PC-9 (cell line): ENCODE measurements at regions not wholly inside any gene's neighbourhood (a gene's known extent, or its start where the extent isn't known, plus 50 kb on each side); places are given as distances from the start of the nearest gene placed in this dataset.

Experiments
- EZH2 ChIP-seq: fragments of 200-600 bp; sonication (generic); IDR thresholded peaks from 2 replicates; pipeline ENCODE4 v1.8.0; 2017; ENCODE audit warnings: antibody characterized with exemption, low read depth
- TF ChIP-seq, protein P1 (sequence below): fragments of 200-600 bp; sonication (generic); conservative IDR thresholded peaks from 2 replicates; pipeline ENCODE4 v1.6.1; 2017; ENCODE audit warnings: mixed run types, antibody characterized with exemption, mild to moderate bottlenecking, moderate library complexity

DNA sequence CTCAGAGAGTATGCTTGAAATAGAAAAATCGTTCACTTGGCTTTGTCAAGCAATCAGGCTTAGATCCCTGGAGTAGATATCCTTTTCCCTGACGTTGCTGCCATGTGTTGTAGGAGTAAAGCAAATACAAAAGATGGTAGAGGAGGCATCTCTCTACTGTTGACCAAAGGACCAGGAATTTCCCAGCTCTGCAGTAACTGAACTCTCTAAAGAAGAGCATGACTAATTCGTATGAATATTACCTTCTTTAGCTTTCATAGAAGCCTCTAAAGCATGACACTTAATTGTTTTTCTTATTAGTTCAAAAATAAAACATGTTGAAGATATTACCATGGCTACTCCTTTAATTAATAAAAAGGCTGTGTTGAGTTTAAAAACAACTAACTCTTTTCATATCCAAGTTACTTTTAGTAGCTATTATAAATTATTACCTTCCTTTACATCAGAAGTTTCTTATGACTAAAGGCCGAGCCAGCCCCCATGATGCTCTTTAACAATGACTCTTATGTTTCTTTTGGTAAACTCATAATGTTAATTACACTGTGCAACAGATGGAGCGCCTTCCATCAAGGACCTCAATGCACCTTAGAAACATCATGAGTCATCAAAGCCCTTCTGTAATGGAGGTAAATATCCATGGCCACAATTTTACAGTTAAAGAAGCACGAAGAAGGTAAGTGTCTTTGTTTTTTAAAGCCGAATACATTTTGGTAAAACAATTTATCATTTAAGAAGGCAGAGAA, 352.4 kb downstream of the KLF5 start:
- TF ChIP-seq, protein P1, sequence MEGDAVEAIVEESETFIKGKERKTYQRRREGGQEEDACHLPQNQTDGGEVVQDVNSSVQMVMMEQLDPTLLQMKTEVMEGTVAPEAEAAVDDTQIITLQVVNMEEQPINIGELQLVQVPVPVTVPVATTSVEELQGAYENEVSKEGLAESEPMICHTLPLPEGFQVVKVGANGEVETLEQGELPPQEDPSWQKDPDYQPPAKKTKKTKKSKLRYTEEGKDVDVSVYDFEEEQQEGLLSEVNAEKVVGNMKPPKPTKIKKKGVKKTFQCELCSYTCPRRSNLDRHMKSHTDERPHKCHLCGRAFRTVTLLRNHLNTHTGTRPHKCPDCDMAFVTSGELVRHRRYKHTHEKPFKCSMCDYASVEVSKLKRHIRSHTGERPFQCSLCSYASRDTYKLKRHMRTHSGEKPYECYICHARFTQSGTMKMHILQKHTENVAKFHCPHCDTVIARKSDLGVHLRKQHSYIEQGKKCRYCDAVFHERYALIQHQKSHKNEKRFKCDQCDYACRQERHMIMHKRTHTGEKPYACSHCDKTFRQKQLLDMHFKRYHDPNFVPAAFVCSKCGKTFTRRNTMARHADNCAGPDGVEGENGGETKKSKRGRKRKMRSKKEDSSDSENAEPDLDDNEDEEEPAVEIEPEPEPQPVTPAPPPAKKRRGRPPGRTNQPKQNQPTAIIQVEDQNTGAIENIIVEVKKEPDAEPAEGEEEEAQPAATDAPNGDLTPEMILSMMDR = no peak
- TF ChIP-seq EZH2 = no peak
